ENCODE measurements at regions not wholly inside any gene's neighbourhood (a gene's known extent, or its start where the extent isn't known, plus 50 kb on each side); places are given as distances from the start of the nearest gene placed in this dataset.
A peak's percentile ranks its signal among the peaks of the same experiment; 100 is the strongest.

DNA sequence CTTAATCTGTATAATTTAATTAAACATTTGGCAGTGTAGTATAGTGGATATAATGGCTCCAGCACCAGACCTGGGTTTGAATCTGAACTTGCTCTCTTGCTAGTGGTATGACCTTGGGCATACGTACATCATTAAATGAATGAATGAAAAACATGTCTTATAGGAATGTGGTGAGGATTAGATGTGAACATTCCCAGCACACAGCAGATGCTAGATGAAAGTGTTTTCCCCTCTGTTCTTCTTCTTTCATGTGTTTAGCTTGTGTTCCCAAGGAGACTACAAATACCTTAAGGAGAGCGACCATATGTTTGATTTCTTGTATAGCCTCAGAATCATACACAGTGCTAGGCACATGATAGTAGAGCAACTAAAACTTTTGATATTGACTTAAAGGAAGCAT lies 56.5 kb downstream of the CT47B1 start:
- Mint-ChIP-seq H3K36me3 (ENCODE audit: low read depth) (no peaks in the 10 kb centered on the region), H3K27ac (no peak overlapping the region), H3K4me1 (no peaks in the 10 kb centered on the region), H3K4me3 (no peak overlapping the region), H3K27me3 (peaks cover 4% of the 10 kb centered on the region), H3K9me3 (no peaks in the 10 kb centered on the region)
- ATAC-seq (no peak), DNase-seq (no peak)

DNA sequence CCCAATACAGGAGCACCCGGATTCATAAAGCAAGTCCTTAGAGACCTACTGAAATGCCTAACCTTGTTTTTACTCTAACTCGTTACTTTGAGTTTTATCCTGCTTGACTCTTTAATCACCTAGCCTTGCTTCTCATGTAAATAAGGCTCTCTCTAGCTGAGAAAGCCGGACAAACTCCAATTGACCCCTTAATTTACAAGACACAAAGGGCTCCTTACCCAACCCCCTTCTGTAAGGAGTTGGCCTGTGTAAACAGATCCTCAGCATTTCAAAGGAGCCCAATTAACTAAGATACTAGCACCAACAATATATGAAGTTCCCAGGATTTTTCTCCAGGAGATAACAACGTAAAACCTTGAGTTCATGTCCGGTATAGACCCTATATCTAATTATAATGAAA lies 61.7 kb downstream of the CT47B1 start:
- H3K4me1 Mint-ChIP-seq: no peaks in the 10 kb centered on the region
- H3K27me3 Mint-ChIP-seq: peaks cover 2% of the 10 kb centered on the region
- H3K4me3 Mint-ChIP-seq: no peak overlapping the region
- no peak for DNase-seq
- ATAC-seq: no peak
- no peak overlapping the region for H3K27ac Mint-ChIP-seq
- H3K9me3 Mint-ChIP-seq: peaks cover 4% of the 10 kb centered on the region
- H3K36me3 Mint-ChIP-seq (ENCODE audit: low read depth): no peaks in the 10 kb centered on the region

DNA sequence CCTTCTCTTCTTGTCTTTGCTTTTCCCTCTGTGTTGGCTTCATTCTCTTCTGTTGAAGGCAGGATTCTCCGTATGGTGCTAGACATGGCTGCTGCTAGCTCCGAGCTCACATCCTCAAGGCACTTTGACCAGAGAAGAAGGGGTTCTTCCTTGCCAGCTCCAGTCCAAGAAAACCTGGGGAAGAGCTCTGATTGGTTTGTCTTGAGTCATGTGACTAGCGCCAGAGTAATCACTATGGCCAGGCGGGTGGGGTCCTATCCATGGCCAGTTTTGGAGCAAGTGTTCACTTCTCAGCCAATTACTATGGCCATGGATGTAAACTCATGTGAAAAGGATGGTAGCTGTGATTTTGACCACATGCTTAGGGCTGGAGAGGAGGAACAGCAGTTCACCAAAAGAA lies 74.2 kb downstream of the CT47B1 start:
- Mint-ChIP-seq H3K4me3 (no peak overlapping the region), H3K4me1 (peaks cover 35% of the 10 kb centered on the region), H3K9me3 (no peaks in the 10 kb centered on the region), H3K27me3 (no peaks in the 10 kb centered on the region), H3K27ac (no peak overlapping the region), H3K36me3 (ENCODE audit: low read depth) (no peaks in the 10 kb centered on the region)
- ATAC-seq (no peak), DNase-seq (no peak)

DNA sequence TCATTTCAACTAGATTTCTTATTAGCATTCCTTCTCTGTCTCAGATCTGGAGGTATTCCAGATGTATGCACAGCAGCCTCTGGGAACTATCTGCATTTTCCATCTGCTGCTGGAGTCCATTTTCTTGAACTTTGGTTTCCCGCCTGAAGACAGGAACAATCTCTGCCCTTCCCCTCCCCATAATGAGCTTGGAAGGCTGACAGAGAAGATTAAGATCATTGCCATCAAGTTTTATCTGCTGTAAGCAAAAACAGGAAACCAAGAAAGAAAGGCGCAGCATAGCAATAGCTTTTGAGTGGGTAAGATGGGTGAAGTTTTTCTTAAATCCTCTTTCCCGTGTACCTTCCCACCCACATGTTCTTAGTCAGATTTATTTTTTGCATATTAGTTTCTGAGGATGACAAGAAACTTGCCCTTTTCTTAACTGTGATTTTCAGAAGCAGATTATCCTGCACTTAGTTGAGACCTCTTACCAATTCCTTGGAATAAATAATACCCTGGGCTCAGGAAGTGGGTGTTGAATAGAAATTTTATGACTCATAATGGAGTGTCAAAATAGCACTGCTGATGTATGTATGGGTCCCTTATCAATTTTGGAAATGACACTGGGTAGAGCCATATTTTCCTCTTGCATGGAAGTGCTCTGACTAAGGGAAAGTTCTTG lies 78.3 kb downstream of the CT47B1 start:
- DNase-seq: no peak
- Mint-ChIP-seq H3K4me1 (peaks cover 50% of the 10 kb centered on the region), H3K4me3 (no peak overlapping the region), H3K9me3 (no peaks in the 10 kb centered on the region), H3K27me3 (no peaks in the 10 kb centered on the region), H3K36me3 (ENCODE audit: low read depth) (no peaks in the 10 kb centered on the region), H3K27ac (peak overlapping the region; percentile 39)
- ATAC-seq: peak; percentile 84

DNA sequence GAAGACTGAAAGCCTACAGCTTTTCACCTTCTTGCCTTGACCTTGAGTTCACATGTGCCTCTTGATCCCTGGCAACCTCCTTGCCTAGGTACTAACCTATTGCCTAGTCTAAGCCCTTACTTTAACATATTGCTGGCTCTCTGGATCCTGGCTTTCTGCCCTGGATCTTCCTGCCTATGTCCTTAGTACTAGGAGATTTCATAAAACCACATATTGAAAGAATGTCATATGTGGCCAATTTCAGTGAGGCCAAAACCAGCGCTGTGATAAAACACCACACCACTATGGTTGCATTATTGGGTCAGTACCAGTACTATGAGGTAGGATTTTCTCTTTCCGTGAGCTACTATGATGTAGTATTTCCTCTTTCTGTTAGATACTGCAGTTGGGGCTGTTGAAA lies 80.4 kb downstream of the CT47B1 start:
- ATAC-seq (no peak), DNase-seq (no peak)
- Mint-ChIP-seq H3K36me3 (ENCODE audit: low read depth) (no peaks in the 10 kb centered on the region), H3K4me1 (peaks cover 47% of the 10 kb centered on the region), H3K27me3 (no peaks in the 10 kb centered on the region), H3K27ac (no peak overlapping the region), H3K4me3 (no peak overlapping the region), H3K9me3 (no peaks in the 10 kb centered on the region)

DNA sequence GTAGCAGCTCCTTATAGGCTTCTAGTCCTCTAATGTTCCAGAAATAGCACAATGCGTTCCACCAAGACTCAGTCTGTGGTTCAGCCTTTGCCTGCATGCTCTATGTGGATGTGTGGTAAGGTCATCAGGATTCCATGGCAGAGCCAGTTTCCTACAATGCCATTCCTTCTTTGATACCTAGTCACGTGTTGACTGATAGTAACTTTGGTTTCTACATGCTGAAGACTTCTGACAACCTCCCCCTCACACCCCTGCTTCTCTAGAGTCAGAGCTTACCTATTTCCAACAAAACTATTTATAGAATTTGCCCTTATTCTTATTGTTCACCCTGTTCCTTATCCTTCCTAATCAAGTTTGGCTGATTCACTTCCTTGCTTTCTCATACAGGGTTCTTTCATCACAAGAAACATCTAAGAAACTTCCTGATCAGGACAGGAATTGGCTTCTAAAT lies 81.1 kb downstream of the CT47B1 start:
- no peaks in the 10 kb centered on the region for H3K36me3 Mint-ChIP-seq (ENCODE audit: low read depth)
- H3K27me3 Mint-ChIP-seq: no peaks in the 10 kb centered on the region
- H3K9me3 Mint-ChIP-seq: no peaks in the 10 kb centered on the region
- no peak overlapping the region for H3K4me3 Mint-ChIP-seq
- H3K4me1 Mint-ChIP-seq: peaks cover 43% of the 10 kb centered on the region
- ATAC-seq (no peak), DNase-seq (no peak)
- H3K27ac Mint-ChIP-seq: peak overlapping the region; percentile 35

DNA sequence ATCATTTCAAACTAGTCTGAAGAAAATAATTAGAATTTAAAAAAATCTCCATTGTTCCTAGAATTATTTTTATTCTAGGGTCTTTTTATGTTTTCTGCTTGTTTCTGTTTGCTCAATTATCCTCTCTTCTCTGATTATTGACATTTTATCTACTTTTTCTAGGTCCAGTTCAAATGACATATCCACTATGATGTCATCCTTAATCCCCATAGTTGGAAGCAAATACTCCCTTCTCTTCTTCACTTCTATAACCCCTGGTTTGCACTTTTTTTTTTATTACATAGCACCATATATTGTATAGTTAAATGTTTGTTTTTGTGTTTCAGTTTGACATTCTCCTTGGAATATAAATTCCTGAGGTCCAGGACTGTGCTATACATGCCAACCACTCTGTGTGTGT lies 82.6 kb downstream of the CT47B1 start:
- ATAC-seq (no peak), DNase-seq (no peak)
- peaks cover 35% of the 10 kb centered on the region for H3K4me1 Mint-ChIP-seq
- no peaks in the 10 kb centered on the region for H3K36me3 Mint-ChIP-seq (ENCODE audit: low read depth)
- H3K27ac Mint-ChIP-seq: no peak overlapping the region
- H3K4me3 Mint-ChIP-seq: no peak overlapping the region
- H3K9me3 Mint-ChIP-seq: no peaks in the 10 kb centered on the region
- H3K27me3 Mint-ChIP-seq: no peaks in the 10 kb centered on the region

DNA sequence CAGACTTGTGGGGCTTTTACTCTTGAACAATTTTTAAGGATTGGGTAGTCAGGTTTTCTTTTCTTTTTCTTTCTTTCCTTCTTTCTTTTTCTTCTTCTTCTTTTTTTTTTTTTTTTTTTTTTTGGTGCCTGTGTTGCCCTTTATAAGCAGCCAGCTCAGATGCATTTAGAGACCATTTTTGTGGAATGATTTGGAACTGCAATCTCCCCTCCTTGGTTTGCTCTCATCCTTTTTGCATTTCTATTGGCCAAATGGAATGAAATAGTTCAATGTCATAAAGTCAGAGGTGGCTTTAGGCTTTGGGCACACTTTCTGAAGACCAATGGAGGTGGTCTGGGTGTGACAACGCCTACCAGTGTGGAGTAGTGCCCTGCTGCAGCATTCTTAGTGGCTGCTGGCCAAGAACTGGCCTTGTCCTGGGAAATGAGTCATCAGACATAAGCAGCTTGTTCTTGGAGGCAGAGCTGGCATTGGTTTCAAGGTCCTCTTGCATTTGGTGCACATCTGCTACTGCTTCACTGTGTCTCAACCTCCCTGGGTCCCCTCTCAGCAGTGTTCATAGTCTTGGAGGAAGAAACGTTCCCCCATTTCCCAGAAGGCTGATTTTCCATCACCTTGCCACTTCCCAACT lies 84.5 kb downstream of the CT47B1 start:
- Mint-ChIP-seq H3K9me3 (no peaks in the 10 kb centered on the region), H3K27ac (no peak overlapping the region), H3K4me1 (peaks cover 16% of the 10 kb centered on the region), H3K36me3 (ENCODE audit: low read depth) (no peaks in the 10 kb centered on the region), H3K4me3 (no peak overlapping the region), H3K27me3 (no peaks in the 10 kb centered on the region)
- ATAC-seq: no peak
- no peak for DNase-seq

DNA sequence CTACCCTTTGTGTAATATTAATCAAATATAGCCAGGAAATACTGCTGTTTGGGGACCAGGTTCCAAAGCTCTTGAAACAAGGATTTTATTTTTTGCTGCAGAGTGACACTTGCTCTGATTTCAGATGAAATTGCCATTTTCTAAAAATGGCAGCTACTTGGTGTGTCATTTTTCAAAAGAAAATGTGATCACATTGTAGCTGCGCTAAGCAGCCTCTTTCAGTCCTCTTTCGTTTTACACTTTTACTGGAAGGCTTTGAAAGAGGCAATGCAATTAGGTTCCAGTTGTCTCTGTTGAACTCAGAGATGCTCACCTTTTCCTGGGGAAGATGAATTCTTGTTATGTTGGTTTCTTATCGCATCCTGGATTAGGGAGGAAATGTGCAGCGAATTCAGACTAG lies 85.1 kb downstream of the CT47B1 start:
- Mint-ChIP-seq H3K27me3 (no peaks in the 10 kb centered on the region), H3K4me3 (no peak overlapping the region), H3K27ac (no peak overlapping the region), H3K4me1 (peaks cover 12% of the 10 kb centered on the region), H3K9me3 (no peaks in the 10 kb centered on the region), H3K36me3 (ENCODE audit: low read depth) (no peaks in the 10 kb centered on the region)
- DNase-seq (no peak), ATAC-seq (no peak)

DNA sequence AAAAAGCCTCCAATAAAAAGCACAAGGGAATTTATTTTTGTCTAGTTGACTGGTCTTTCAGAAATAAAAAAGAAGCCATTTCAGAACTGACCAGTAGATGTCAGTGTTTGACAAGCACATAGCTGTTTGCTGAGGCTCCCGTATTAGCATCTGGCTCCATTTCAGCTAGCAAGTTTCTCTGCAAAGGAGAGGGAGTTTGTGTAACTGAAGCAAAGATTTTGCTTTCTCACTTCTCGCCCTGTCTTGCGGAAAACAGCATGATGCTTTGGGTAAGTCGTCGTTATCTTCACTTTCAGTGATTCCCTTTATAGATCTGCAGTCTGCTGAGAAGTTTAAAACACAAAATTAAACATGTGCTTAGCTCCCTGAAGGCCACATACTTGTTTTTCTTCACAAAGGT lies 85.5 kb downstream of the CT47B1 start:
- ATAC-seq: no peak
- no peak overlapping the region for H3K27ac Mint-ChIP-seq
- H3K4me3 Mint-ChIP-seq: no peak overlapping the region

DNA sequence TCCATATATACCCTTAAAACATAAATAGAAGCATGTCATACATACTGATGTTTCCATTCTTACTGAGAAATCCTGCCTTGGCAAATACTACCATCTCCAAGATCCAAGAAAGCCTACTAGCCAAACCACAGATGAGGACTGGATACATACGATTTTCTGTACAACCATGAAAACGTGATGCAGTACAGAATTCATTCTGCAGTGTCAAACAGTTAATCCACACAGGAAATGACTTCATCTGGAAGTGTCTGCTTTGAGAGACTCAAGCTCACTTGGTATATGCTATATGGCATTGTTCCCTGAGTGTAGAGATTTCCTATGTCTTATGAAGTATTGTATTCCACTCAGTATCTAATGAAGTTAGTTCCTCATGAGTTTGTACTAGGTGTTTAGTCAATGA lies 94.3 kb downstream of the CT47B1 start:
- Mint-ChIP-seq H3K27me3 (no peaks in the 10 kb centered on the region), H3K27ac (no peak overlapping the region), H3K9me3 (no peaks in the 10 kb centered on the region), H3K36me3 (ENCODE audit: low read depth) (no peaks in the 10 kb centered on the region), H3K4me3 (no peak overlapping the region), H3K4me1 (peaks cover 2% of the 10 kb centered on the region)
- no peak for ATAC-seq
- no peak for DNase-seq

More for the DNA sequence above, 85.5 kb downstream of the CT47B1 start:
- no peaks in the 10 kb centered on the region for H3K27me3 Mint-ChIP-seq
- H3K9me3 Mint-ChIP-seq: no peaks in the 10 kb centered on the region
- H3K4me1 Mint-ChIP-seq: peaks cover 10% of the 10 kb centered on the region
- DNase-seq: no peak
- no peaks in the 10 kb centered on the region for H3K36me3 Mint-ChIP-seq (ENCODE audit: low read depth)

DNA sequence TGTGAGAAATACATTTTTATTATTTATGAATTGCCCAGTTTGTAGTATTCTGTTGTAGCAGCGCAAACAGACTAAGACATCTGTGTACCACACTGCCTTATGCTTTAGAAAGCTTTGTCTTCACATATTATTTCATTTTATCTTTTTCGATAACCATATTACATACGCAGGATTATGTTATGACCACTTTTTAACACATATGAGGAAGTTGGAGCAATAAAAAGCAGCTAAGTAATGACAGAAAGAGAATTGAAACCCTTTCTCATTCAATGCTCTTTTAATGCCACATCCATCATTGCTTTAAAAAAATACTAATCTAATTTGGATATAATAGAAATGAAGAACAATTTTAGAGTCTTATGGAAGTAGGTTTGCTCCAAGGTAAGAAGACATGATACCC lies 99.7 kb downstream of the CT47B1 start:
- Mint-ChIP-seq H3K4me1 (no peaks in the 10 kb centered on the region), H3K27ac (no peak overlapping the region), H3K9me3 (no peaks in the 10 kb centered on the region), H3K27me3 (no peaks in the 10 kb centered on the region), H3K4me3 (no peak overlapping the region), H3K36me3 (ENCODE audit: low read depth) (no peaks in the 10 kb centered on the region)
- no peak for DNase-seq
- no peak for ATAC-seq

DNA sequence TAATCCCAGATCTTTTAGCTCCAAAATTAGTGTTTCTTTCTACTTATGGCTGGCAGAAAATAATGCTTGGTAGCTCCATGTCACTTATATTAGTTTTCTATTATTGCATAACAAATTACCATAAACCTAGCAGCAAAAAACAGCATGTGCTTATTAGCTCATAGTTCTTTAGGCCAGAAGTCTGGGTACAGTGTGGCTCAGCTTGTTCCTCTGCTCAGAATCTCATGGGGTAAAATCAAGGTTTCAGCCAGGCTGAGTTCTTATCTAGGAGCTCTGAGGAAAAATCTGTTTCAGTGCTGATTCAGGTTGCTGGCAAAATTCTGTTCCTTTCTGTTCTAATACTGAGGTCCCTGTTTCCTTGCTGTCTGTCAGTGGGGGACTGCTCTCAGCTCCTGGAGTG lies 101.1 kb downstream of the CT47B1 start:
- Mint-ChIP-seq H3K27ac (no peak overlapping the region), H3K27me3 (no peaks in the 10 kb centered on the region), H3K9me3 (no peaks in the 10 kb centered on the region), H3K36me3 (ENCODE audit: low read depth) (no peaks in the 10 kb centered on the region), H3K4me1 (no peaks in the 10 kb centered on the region), H3K4me3 (no peak overlapping the region)
- DNase-seq (no peak), ATAC-seq (no peak)

DNA sequence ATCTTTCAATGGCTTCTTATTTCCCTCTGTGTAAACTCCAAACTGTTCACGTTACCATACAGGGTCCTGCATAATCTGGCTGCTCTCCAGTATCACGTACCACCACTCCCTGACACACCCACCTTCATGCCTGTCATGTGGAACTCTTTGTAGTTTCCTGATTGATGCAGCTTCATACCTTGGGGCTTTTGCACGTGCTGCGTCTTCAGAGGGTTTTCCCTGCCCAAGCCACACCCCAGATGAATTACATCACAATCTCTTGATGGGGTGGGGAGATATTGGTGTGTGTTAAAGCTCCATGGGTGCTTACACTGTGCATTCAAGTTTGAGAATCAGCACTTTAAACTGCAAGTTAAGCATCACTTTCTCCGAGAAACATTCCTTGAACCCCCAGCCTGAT lies 101.9 kb downstream of the CT47B1 start:
- no peak overlapping the region for H3K27ac Mint-ChIP-seq

DNA sequence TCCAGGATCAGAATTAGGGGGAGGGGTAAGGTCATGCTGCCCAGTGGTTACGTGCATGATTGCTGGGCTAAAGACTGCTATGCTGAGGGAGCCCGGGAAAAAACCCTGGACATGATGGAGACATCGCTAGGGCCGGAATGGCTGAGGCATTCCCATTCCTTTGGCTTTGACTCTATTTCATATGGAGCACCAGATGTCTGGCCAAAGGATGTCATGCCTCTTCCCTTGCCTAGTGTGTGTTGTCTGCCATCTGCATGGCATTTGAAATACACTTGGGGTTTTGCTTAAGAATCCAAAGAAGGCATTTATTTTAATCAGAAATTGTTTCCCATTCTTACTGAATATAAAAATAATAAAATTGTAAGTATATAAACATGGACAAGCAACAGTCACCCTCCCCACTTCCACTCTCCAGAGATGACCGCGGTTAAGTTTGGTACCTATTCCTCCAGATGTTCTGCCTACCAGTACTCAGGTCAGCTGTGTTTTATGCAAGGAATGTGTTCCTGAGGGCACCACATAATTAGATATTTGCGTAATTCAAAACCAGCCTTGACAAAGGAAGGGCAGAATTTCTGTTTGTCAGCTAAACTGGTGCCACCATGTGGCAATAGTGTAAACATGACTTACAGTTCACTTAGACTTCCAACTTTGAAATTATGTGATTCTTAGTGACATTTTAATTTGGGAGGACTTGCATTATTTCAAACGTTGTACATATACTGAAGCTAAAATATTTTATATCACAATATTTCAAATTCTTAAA lies 105.9 kb downstream of the CT47B1 start:
- Mint-ChIP-seq H3K9me3 (no peaks in the 10 kb centered on the region), H3K4me1 (no peaks in the 10 kb centered on the region), H3K4me3 (no peak overlapping the region), H3K36me3 (ENCODE audit: low read depth) (no peaks in the 10 kb centered on the region), H3K27me3 (no peaks in the 10 kb centered on the region), H3K27ac (no peak overlapping the region)
- ATAC-seq: no peak
- no peak for DNase-seq

More for the DNA sequence above, 101.9 kb downstream of the CT47B1 start:
- H3K4me1 Mint-ChIP-seq: no peaks in the 10 kb centered on the region
- no peak for ATAC-seq
- H3K36me3 Mint-ChIP-seq (ENCODE audit: low read depth): no peaks in the 10 kb centered on the region
- no peaks in the 10 kb centered on the region for H3K9me3 Mint-ChIP-seq
- DNase-seq: no peak
- H3K4me3 Mint-ChIP-seq: no peak overlapping the region
- no peaks in the 10 kb centered on the region for H3K27me3 Mint-ChIP-seq
